ENCODE measurements at regions not wholly inside any gene's neighbourhood (a gene's known extent, or its start where the extent isn't known, plus 50 kb on each side); places are given as distances from the start of the nearest gene placed in this dataset.

- H3K36me3 ChIP-seq (ENCODE audit: insufficient read depth, low read length) = no peaks in the 10 kb centered on the region
- H3K4me3 ChIP-seq (ENCODE audit: low read depth, low read length) = no peak overlapping the region
- H3K79me2 ChIP-seq (ENCODE audit: control insufficient read depth, insufficient read depth, low read length, unreplicated experiment) = no peaks in the 10 kb centered on the region
- H3K27me3 ChIP-seq (ENCODE audit: insufficient read depth, low read length) = peaks cover 18% of the 10 kb centered on the region; the same call in 1 of the 2 replicates
- H2AFZ ChIP-seq (ENCODE audit: low read length, unreplicated experiment) = no peak overlapping the region
- no peaks in the 10 kb centered on the region for H3K4me1 ChIP-seq (ENCODE audit: control insufficient read depth, insufficient read depth, low read length, unreplicated experiment)
- H3K27ac ChIP-seq (ENCODE audit: low read depth, low read length) = no peak overlapping the region
Observed at GRCh38 chr4:146124023-146124680, 51.4 kb upstream of the LSM6 start.

- Histone ChIP-seq H3K27me3 (ENCODE audit: insufficient read depth, low read length) (peaks cover 27% of the 10 kb centered on the region; the same call in 1 of the 2 replicates), H3K27ac (ENCODE audit: low read depth, low read length) (no peak overlapping the region), H3K36me3 (ENCODE audit: insufficient read depth, low read length) (no peaks in the 10 kb centered on the region), H3K79me2 (ENCODE audit: control insufficient read depth, insufficient read depth, low read length, unreplicated experiment) (no peaks in the 10 kb centered on the region), H3K4me3 (ENCODE audit: low read depth, low read length) (no peak overlapping the region), H3K4me1 (ENCODE audit: control insufficient read depth, insufficient read depth, low read length, unreplicated experiment) (no peaks in the 10 kb centered on the region), H2AFZ (ENCODE audit: low read length, unreplicated experiment) (no peak overlapping the region)
Observed at GRCh38 chr4:146123231-146123630, 52.3 kb upstream of the LSM6 start.

- Histone ChIP-seq H3K79me2 (ENCODE audit: control insufficient read depth, insufficient read depth, low read length, unreplicated experiment) (no peaks in the 10 kb centered on the region), H2AFZ (ENCODE audit: low read length, unreplicated experiment) (peak overlapping the region; percentile 69), H3K27me3 (ENCODE audit: insufficient read depth, low read length) (peaks cover 31% of the 10 kb centered on the region; the same call in 1 of the 2 replicates), H3K4me3 (ENCODE audit: low read depth, low read length) (no peak overlapping the region), H3K4me1 (ENCODE audit: control insufficient read depth, insufficient read depth, low read length, unreplicated experiment) (no peaks in the 10 kb centered on the region), H3K36me3 (ENCODE audit: insufficient read depth, low read length) (no peaks in the 10 kb centered on the region), H3K27ac (ENCODE audit: low read depth, low read length) (no peak overlapping the region)
Observed at GRCh38 chr4:146122398-146122797, 53.1 kb upstream of the LSM6 start.

- no peaks in the 10 kb centered on the region for H3K79me2 ChIP-seq (ENCODE audit: control insufficient read depth, insufficient read depth, low read length, unreplicated experiment)
- no peaks in the 10 kb centered on the region for H3K36me3 ChIP-seq (ENCODE audit: insufficient read depth, low read length)
- no peaks in the 10 kb centered on the region for H3K4me1 ChIP-seq (ENCODE audit: control insufficient read depth, insufficient read depth, low read length, unreplicated experiment)
- no peak overlapping the region for H3K4me3 ChIP-seq (ENCODE audit: low read depth, low read length)
- H3K27me3 ChIP-seq (ENCODE audit: insufficient read depth, low read length) = peaks cover 32% of the 10 kb centered on the region; the same call in 1 of the 2 replicates
- no peak overlapping the region for H3K27ac ChIP-seq (ENCODE audit: low read depth, low read length)
- H2AFZ ChIP-seq (ENCODE audit: low read length, unreplicated experiment) = no peak overlapping the region
Observed at GRCh38 chr4:146121757-146122156, 53.8 kb upstream of the LSM6 start.

- Histone ChIP-seq H3K79me2 (ENCODE audit: control insufficient read depth, insufficient read depth, low read length, unreplicated experiment) (no peaks in the 10 kb centered on the region), H3K4me3 (ENCODE audit: low read depth, low read length) (no peak overlapping the region), H2AFZ (ENCODE audit: low read length, unreplicated experiment) (no peak overlapping the region), H3K27me3 (ENCODE audit: insufficient read depth, low read length) (peaks cover 37% of the 10 kb centered on the region; the same call in 1 of the 2 replicates), H3K4me1 (ENCODE audit: control insufficient read depth, insufficient read depth, low read length, unreplicated experiment) (no peaks in the 10 kb centered on the region), H3K36me3 (ENCODE audit: insufficient read depth, low read length) (no peaks in the 10 kb centered on the region), H3K27ac (ENCODE audit: low read depth, low read length) (no peak overlapping the region)
Observed at GRCh38 chr4:146119845-146120404, 55.6 kb upstream of the LSM6 start.

- no peaks in the 10 kb centered on the region for H3K79me2 ChIP-seq (ENCODE audit: control insufficient read depth, insufficient read depth, low read length, unreplicated experiment)
- peaks cover 21% of the 10 kb centered on the region; the same call in 1 of the 2 replicates for H3K27me3 ChIP-seq (ENCODE audit: insufficient read depth, low read length)
- no peak overlapping the region for H2AFZ ChIP-seq (ENCODE audit: low read length, unreplicated experiment)
- H3K4me3 ChIP-seq (ENCODE audit: low read depth, low read length) = no peak overlapping the region
- no peak overlapping the region for H3K27ac ChIP-seq (ENCODE audit: low read depth, low read length)
- H3K36me3 ChIP-seq (ENCODE audit: insufficient read depth, low read length) = no peaks in the 10 kb centered on the region
- no peaks in the 10 kb centered on the region for H3K4me1 ChIP-seq (ENCODE audit: control insufficient read depth, insufficient read depth, low read length, unreplicated experiment)
Observed at GRCh38 chr4:146114066-146114465, 61.5 kb upstream of the LSM6 start.

GRCh38 chr4:146113171-146113570 lies 62.3 kb upstream of the LSM6 start:
- H3K79me2 ChIP-seq (ENCODE audit: control insufficient read depth, insufficient read depth, low read length, unreplicated experiment) = no peaks in the 10 kb centered on the region
- no peaks in the 10 kb centered on the region for H3K36me3 ChIP-seq (ENCODE audit: insufficient read depth, low read length)
- H3K27me3 ChIP-seq (ENCODE audit: insufficient read depth, low read length) = peaks cover 16% of the 10 kb centered on the region; the same call in 1 of the 2 replicates
- no peak overlapping the region for H3K27ac ChIP-seq (ENCODE audit: low read depth, low read length)
- no peak overlapping the region for H3K4me3 ChIP-seq (ENCODE audit: low read depth, low read length)
- no peak overlapping the region for H2AFZ ChIP-seq (ENCODE audit: low read length, unreplicated experiment)
- no peaks in the 10 kb centered on the region for H3K4me1 ChIP-seq (ENCODE audit: control insufficient read depth, insufficient read depth, low read length, unreplicated experiment)

GRCh38 chr4:146112389-146112788 lies 63.1 kb upstream of the LSM6 start:
- peaks cover 13% of the 10 kb centered on the region; the same call in 1 of the 2 replicates for H3K27me3 ChIP-seq (ENCODE audit: insufficient read depth, low read length)
- no peaks in the 10 kb centered on the region for H3K4me1 ChIP-seq (ENCODE audit: control insufficient read depth, insufficient read depth, low read length, unreplicated experiment)
- H2AFZ ChIP-seq (ENCODE audit: low read length, unreplicated experiment) = no peak overlapping the region
- no peak overlapping the region for H3K4me3 ChIP-seq (ENCODE audit: low read depth, low read length)
- no peaks in the 10 kb centered on the region for H3K79me2 ChIP-seq (ENCODE audit: control insufficient read depth, insufficient read depth, low read length, unreplicated experiment)
- H3K36me3 ChIP-seq (ENCODE audit: insufficient read depth, low read length) = no peaks in the 10 kb centered on the region
- H3K27ac ChIP-seq (ENCODE audit: low read depth, low read length) = no peak overlapping the region

GRCh38 chr4:146110871-146111485 lies 64.5 kb upstream of the LSM6 start:
- Histone ChIP-seq H2AFZ (ENCODE audit: low read length, unreplicated experiment) (no peak overlapping the region), H3K4me3 (ENCODE audit: low read depth, low read length) (no peak overlapping the region), H3K27me3 (ENCODE audit: insufficient read depth, low read length) (peaks cover 12% of the 10 kb centered on the region; the same call in 1 of the 2 replicates), H3K27ac (ENCODE audit: low read depth, low read length) (no peak overlapping the region), H3K79me2 (ENCODE audit: control insufficient read depth, insufficient read depth, low read length, unreplicated experiment) (no peaks in the 10 kb centered on the region), H3K36me3 (ENCODE audit: insufficient read depth, low read length) (no peaks in the 10 kb centered on the region), H3K4me1 (ENCODE audit: control insufficient read depth, insufficient read depth, low read length, unreplicated experiment) (no peaks in the 10 kb centered on the region)

GRCh38 chr4:146108756-146109155 lies 66.8 kb upstream of the LSM6 start:
- H3K27ac ChIP-seq (ENCODE audit: low read depth, low read length) = no peak overlapping the region
- no peak overlapping the region for H2AFZ ChIP-seq (ENCODE audit: low read length, unreplicated experiment)
- H3K4me3 ChIP-seq (ENCODE audit: low read depth, low read length) = no peak overlapping the region
- H3K4me1 ChIP-seq (ENCODE audit: control insufficient read depth, insufficient read depth, low read length, unreplicated experiment) = no peaks in the 10 kb centered on the region
- H3K36me3 ChIP-seq (ENCODE audit: insufficient read depth, low read length) = no peaks in the 10 kb centered on the region
- H3K79me2 ChIP-seq (ENCODE audit: control insufficient read depth, insufficient read depth, low read length, unreplicated experiment) = no peaks in the 10 kb centered on the region
- 0 out of 2 replicates have a peak, but pooled peaks cover 7% of the 10 kb centered on the region for H3K27me3 ChIP-seq (ENCODE audit: insufficient read depth, low read length)

All from ACC112 (cell line).